Caco-2 (cell line): ENCODE measurements at regions not wholly inside any gene's neighbourhood (a gene's known extent, or its start where the extent isn't known, plus 50 kb on each side); places are given as distances from the start of the nearest gene placed in this dataset.

ENCODE experiments used
- BruUV-seq: library from RNA; stranded (reverse); fragments of 400-500 nt; replicated peaks from 2 replicates; lab custom pipeline; 2021; lab: Mats Ljungman, UMichigan
- CTCF ChIA-PET: fragments of 300-600 bp; sonication (Branson Sonifier 250); formaldehyde crosslinking; loops from one replicate; lab custom pipeline; 2022; ENCODE audit warnings: antibody characterized with exemption; lab: Charles Lee
- POLR2A ChIA-PET: fragments of 300-600 bp; sonication (Branson Sonifier 250); formaldehyde crosslinking; loops from one replicate; lab custom pipeline; 2022; ENCODE audit warnings: antibody characterized with exemption; lab: Charles Lee
- DNase-seq, 2 experiments: peaks; one replicate each; pipeline versions ENCODE4 v3.0.0 to v3.0.0-alpha.2; 2020 to 2022
- H3K27me3 ChIP-seq: replicated peaks from 2 replicates; pipeline ENCODE4 v1.6.0; 2011; ENCODE audit warnings: low read length; ENCODE audit not compliant: control insufficient read depth, insufficient read depth
- H3K36me3 ChIP-seq: 2 replicates; pipeline ENCODE4 v1.5.1; 2011; ENCODE audit warnings: low read length; ENCODE audit not compliant: control insufficient read depth, insufficient read depth
- H3K4me1 ChIP-seq: fragments of 250-450 bp; sonication (Bioruptor Pico); 2 replicates; pipeline ENCODE4 v1.5.1; 2020; ENCODE audit warnings: mild to moderate bottlenecking
- H3K4me3 ChIP-seq: 2 replicates; pipeline ENCODE4 v1.5.1; 2011; ENCODE audit warnings: low read depth, mild to moderate bottlenecking, control low read depth, low read length
- H3K9me3 ChIP-seq: fragments of 250-450 bp; sonication (Bioruptor Pico); 2 replicates; pipeline ENCODE4 v1.5.1; 2020; ENCODE audit warnings: mild to moderate bottlenecking, moderate library complexity
- H3K27ac Mint-ChIP-seq: one replicate; pipeline ENCODE4 v1.8.0; 2022; ENCODE audit warnings: mixed read lengths; ENCODE audit not compliant: unreplicated experiment
- H3K27me3 Mint-ChIP-seq: one replicate; pipeline ENCODE4 v1.8.0; 2022; ENCODE audit warnings: mixed read lengths; ENCODE audit not compliant: insufficient read depth, unreplicated experiment
- H3K36me3 Mint-ChIP-seq: one replicate; pipeline ENCODE4 v1.8.0; 2022; ENCODE audit warnings: mild to moderate bottlenecking, mixed read lengths; ENCODE audit not compliant: insufficient read depth, unreplicated experiment
- H3K4me1 Mint-ChIP-seq: one replicate; pipeline ENCODE4 v1.8.0; 2022; ENCODE audit warnings: low read depth, mixed read lengths; ENCODE audit not compliant: unreplicated experiment
- H3K4me3 Mint-ChIP-seq: one replicate; pipeline ENCODE4 v1.8.0; 2022; ENCODE audit warnings: mild to moderate bottlenecking, moderate library complexity, mixed read lengths; ENCODE audit not compliant: unreplicated experiment
- H3K9me3 Mint-ChIP-seq: one replicate; pipeline ENCODE4 v1.8.0; 2022; ENCODE audit warnings: mixed read lengths; ENCODE audit not compliant: unreplicated experiment
- intact Hi-C: fragments of 100-400 bp; cut with micrococcal nuclease; formaldehyde crosslinking; loops from one replicate; pipeline ENCODE4 v1.10.0; 2022; ENCODE audit not compliant: unreplicated experiment
- TF ChIP-seq, protein P1 (sequence below), 2 experiments: fragments of 200-600 bp in 1 of 2; IDR thresholded peaks; 1 replicate in 1 of 2; 2 replicates in 1 of 2; pipeline versions ENCODE4 v1.5.1 to v1.8.0; 2011 to 2022; ENCODE audit warnings: antibody characterized with exemption in 1 of 2, control low read depth in 1 of 2, inconsistent platforms in 1 of 2, low read depth in 1 of 2, low read length in 1 of 2, mild to moderate bottlenecking in 1 of 2, moderate library complexity in 1 of 2; ENCODE audit not compliant: insufficient read depth in 1 of 2, severe bottlenecking in 1 of 2, unreplicated experiment in 1 of 2

GRCh38 chr9:130768891-130769403, 66.1 kb upstream of the ABL1 start:
- no peak overlapping the region for H3K4me3 ChIP-seq
- no peaks in the 10 kb centered on the region for H3K27me3 ChIP-seq
- Mint-ChIP-seq H3K36me3 (no peaks in the 10 kb centered on the region), H3K27me3 (no peaks in the 10 kb centered on the region), H3K4me1 (peaks cover 12% of the 10 kb centered on the region), H3K9me3 (no peaks in the 10 kb centered on the region), H3K27ac (peak overlapping the region; percentile 66), H3K4me3 (no peak overlapping the region)
- intact Hi-C loops: no loop called here
- H3K4me1 ChIP-seq: peaks cover 11% of the 10 kb centered on the region
- ChIA-PET CTCF (interaction anchor here (0.6 to 1.8 kb wide), 2 partner anchors 23 to 98 kb away, joined by 3 to 11 read pairs; no protein-coding TSS in a partner anchor), POLR2A (interaction anchor here (0.5 kb wide), 1 partner anchor 77 kb away, joined by 3 read pairs; no protein-coding TSS in a partner anchor)
- no peaks in the 10 kb centered on the region for H3K36me3 ChIP-seq
- DNase-seq: no peak
- no TSS peak for BruUV-seq
- no peaks in the 10 kb centered on the region for H3K9me3 ChIP-seq
- TF ChIP-seq, protein P1, sequence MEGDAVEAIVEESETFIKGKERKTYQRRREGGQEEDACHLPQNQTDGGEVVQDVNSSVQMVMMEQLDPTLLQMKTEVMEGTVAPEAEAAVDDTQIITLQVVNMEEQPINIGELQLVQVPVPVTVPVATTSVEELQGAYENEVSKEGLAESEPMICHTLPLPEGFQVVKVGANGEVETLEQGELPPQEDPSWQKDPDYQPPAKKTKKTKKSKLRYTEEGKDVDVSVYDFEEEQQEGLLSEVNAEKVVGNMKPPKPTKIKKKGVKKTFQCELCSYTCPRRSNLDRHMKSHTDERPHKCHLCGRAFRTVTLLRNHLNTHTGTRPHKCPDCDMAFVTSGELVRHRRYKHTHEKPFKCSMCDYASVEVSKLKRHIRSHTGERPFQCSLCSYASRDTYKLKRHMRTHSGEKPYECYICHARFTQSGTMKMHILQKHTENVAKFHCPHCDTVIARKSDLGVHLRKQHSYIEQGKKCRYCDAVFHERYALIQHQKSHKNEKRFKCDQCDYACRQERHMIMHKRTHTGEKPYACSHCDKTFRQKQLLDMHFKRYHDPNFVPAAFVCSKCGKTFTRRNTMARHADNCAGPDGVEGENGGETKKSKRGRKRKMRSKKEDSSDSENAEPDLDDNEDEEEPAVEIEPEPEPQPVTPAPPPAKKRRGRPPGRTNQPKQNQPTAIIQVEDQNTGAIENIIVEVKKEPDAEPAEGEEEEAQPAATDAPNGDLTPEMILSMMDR (IDR thresholded peaks at IDR 0.05; ENCODE audit: insufficient read depth in 1 of 2, low read depth in 1 of 2, low read length in 1 of 2, severe bottlenecking in 1 of 2, unreplicated experiment in 1 of 2): no peak

DNA sequence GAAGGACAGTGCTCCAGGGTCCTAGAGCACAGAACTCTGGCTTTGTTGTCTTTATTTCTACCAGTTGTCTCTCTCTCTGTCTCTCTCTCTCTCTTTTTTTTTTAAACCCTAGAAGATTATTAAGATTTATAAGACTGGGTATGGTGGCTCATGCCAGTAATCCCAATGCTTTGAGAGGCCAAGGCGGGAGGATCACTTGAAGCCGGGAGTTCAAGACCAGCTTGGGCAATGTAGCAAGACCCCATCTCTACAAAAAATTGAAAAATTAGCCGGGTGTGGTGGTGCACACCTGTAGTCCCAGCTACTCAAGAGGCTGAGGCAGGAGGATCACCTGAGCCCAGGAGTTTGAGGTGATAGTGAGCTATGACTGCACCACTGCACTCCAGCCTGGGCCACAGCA, 65.0 kb upstream of the ABL1 start:
- H3K9me3 Mint-ChIP-seq: peaks cover 10% of the 10 kb centered on the region
- TF ChIP-seq, protein P1 (IDR thresholded peaks at IDR 0.05; ENCODE audit: insufficient read depth in 1 of 2, low read depth in 1 of 2, low read length in 1 of 2, severe bottlenecking in 1 of 2, unreplicated experiment in 1 of 2): no peak
- no peak for DNase-seq
- H3K4me1 Mint-ChIP-seq: peaks cover 12% of the 10 kb centered on the region
- H3K27me3 ChIP-seq: no peaks in the 10 kb centered on the region
- CTCF ChIA-PET: interaction anchor here (1.1 kb wide), 1 partner anchor 97 kb away, joined by 3 read pairs; no protein-coding TSS in a partner anchor
- peaks cover 11% of the 10 kb centered on the region for H3K4me1 ChIP-seq
- BruUV-seq: no TSS peak
- intact Hi-C loops: loop anchor here (5.0 kb wide), 1 partner anchor 172 kb away; no protein-coding TSS in a partner anchor
- H3K36me3 Mint-ChIP-seq: no peaks in the 10 kb centered on the region
- H3K9me3 ChIP-seq: no peaks in the 10 kb centered on the region; the same call in 1 of the 2 replicates
- H3K4me3 Mint-ChIP-seq: no peak overlapping the region
- H3K36me3 ChIP-seq: no peaks in the 10 kb centered on the region
- peak overlapping the region; percentile 23 for H3K27ac Mint-ChIP-seq
- H3K4me3 ChIP-seq: no peak overlapping the region
- H3K27me3 Mint-ChIP-seq: no peaks in the 10 kb centered on the region
- POLR2A ChIA-PET: no interaction called here

- Mint-ChIP-seq H3K4me3 (no peak overlapping the region), H3K4me1 (peaks cover 12% of the 10 kb centered on the region), H3K27me3 (no peaks in the 10 kb centered on the region), H3K36me3 (no peaks in the 10 kb centered on the region), H3K27ac (no peak overlapping the region), H3K9me3 (peaks cover 17% of the 10 kb centered on the region)
- BruUV-seq: no TSS peak
- H3K27me3 ChIP-seq: no peaks in the 10 kb centered on the region
- peak in 1 of 2 experiments; percentile 63 for DNase-seq
- intact Hi-C loops: loop anchor here (1.0 to 5.0 kb wide), 3 partner anchors 54 to 171 kb away; no protein-coding TSS in a partner anchor
- peaks cover 11% of the 10 kb centered on the region for H3K4me1 ChIP-seq
- no peaks in the 10 kb centered on the region for H3K36me3 ChIP-seq
- ChIA-PET POLR2A (no interaction called here), CTCF (interaction anchor here (0.7 to 2.1 kb wide), 4 partner anchors 63 to 96 kb away, joined by 3 to 9 read pairs (median 4); no protein-coding TSS in a partner anchor)
- H3K4me3 ChIP-seq: no peak overlapping the region
- H3K9me3 ChIP-seq: no peaks in the 10 kb centered on the region; the same call in 1 of the 2 replicates
- TF ChIP-seq, protein P1 (IDR thresholded peaks at IDR 0.05; ENCODE audit: insufficient read depth in 1 of 2, low read depth in 1 of 2, low read length in 1 of 2, severe bottlenecking in 1 of 2, unreplicated experiment in 1 of 2): peak; percentile 51 to 57
Observed at GRCh38 chr9:130770679-130771442, 64.2 kb upstream of the ABL1 start.
